ENCODE measurements at regions not wholly inside any gene's neighbourhood (a gene's known extent, or its start where the extent isn't known, plus 50 kb on each side); places are given as distances from the start of the nearest gene placed in this dataset.

DNA sequence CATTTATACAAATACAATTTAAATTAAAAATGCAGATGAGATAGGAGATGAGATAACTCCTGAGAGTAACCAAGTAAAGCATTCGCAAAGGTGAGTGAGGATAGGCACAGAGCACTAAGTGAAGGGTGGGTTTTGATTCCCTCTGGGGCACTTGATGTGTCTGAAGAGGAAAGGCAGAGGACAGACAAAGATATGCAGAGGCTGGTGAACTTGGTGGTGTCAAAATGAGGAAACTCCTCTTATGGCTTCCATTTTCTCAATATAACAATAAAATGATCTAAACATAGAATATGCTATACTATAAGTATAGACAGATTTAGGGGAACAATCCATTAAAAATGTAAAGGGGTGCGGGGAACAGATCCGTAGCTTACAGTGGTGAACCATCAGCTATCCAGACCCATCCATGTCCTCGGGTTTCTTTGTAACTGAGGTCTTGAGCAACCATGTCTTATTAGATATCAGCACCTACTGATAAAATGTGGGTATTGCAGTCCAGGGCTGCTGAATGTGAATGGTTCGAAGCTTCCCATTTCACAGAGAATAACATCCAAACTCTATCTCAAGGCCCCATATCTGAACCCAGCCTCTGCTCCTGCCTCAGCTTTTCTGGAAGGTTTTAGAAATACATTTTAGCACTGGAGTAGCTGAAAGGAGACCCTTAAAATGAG, 73.9 kb upstream of the SLC10A2 start:
- H3K27me3 ChIP-seq: peaks cover 2% of the 10 kb centered on the region
- WGBS, 4 donors: 49 to 62% (median 52%) methylated on average over 5 of the region's 5 CpGs
- no peaks in the 10 kb centered on the region for H3K36me3 ChIP-seq (replicated peaks in 1 of 2)
- intact Hi-C loops (cut with DNase I): no loop called here
- TF ChIP-seq, protein P1, sequence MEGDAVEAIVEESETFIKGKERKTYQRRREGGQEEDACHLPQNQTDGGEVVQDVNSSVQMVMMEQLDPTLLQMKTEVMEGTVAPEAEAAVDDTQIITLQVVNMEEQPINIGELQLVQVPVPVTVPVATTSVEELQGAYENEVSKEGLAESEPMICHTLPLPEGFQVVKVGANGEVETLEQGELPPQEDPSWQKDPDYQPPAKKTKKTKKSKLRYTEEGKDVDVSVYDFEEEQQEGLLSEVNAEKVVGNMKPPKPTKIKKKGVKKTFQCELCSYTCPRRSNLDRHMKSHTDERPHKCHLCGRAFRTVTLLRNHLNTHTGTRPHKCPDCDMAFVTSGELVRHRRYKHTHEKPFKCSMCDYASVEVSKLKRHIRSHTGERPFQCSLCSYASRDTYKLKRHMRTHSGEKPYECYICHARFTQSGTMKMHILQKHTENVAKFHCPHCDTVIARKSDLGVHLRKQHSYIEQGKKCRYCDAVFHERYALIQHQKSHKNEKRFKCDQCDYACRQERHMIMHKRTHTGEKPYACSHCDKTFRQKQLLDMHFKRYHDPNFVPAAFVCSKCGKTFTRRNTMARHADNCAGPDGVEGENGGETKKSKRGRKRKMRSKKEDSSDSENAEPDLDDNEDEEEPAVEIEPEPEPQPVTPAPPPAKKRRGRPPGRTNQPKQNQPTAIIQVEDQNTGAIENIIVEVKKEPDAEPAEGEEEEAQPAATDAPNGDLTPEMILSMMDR (IDR thresholded peaks at IDR 0.05): peak; percentile 38 to 70 (median 67)
- no peak for TF ChIP-seq POLR2A (IDR thresholded peaks at IDR 0.05)
- no peak overlapping the region for H3K27ac ChIP-seq
- H3K9me3 ChIP-seq (replicated peaks in 1 of 3): no peaks in the 10 kb centered on the region
- peak in 6 of 7 donors; percentile 14 to 55 (median 24) for DNase-seq
- no peak overlapping the region for H3K4me3 ChIP-seq
- no peaks in the 10 kb centered on the region for H3K4me1 ChIP-seq (replicated peaks in 1 of 2)

DNA sequence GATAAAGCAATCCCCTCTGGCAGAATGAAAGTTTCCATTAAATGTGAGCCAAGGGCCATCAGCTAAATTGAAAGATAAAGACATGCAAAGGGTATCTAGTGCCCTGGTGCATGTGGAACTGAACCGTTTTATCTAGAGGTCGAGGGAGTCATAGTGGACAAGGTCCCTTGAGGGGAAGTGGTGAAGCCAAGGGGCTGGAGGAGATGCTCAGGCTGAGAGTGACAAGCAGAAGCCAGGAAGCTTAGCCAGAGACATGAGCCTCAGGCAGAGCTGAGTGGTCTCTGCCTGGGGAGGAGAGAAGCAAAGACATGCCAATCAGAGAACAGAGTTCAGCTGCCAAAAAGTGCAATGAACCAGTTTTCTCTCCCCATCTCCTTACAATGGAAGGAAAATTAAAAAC, 68.1 kb upstream of the SLC10A2 start:
- H3K36me3 ChIP-seq (replicated peaks in 1 of 2): no peaks in the 10 kb centered on the region
- H3K4me3 ChIP-seq: no peak overlapping the region
- no peak overlapping the region for H3K27ac ChIP-seq
- H3K27me3 ChIP-seq: peaks cover 3% of the 10 kb centered on the region
- intact Hi-C loops (cut with DNase I): loop anchor here in 1 of 2 donors (10.0 kb wide), 1 partner anchor 219 kb away; no protein-coding TSS in a partner anchor
- no peaks in the 10 kb centered on the region for H3K9me3 ChIP-seq (replicated peaks in 1 of 3)
- H3K4me1 ChIP-seq (replicated peaks in 1 of 2): no peaks in the 10 kb centered on the region
- DNase-seq: no peak
- WGBS, 4 donors: 32 to 51% (median 41%) methylated on average over 2 of the region's 2 CpGs
- no peak for TF ChIP-seq POLR2A (IDR thresholded peaks at IDR 0.05)
- TF ChIP-seq, protein P1 (IDR thresholded peaks at IDR 0.05): no peak

DNA sequence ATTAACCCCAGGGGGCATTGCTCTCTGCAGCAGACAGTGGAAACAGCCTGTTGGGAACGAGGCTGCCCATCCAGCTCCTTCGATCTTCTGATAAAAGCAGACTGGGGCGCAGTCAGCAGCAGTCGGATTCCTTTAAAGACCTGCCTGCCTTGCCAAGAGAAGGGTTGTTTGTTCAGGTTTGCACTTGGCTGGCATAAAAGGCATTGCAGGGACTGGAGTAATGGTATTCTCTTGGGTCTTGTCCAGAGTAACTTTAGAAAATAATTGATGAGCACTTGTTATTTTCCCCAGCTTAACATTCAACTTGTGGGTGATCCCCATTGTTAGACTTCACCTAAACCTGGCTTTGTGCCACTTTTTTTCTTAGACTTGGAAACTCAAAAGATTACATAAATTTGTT, 67.3 kb upstream of the SLC10A2 start:
- Histone ChIP-seq H3K9me3 (replicated peaks in 1 of 3) (no peaks in the 10 kb centered on the region), H3K4me1 (replicated peaks in 1 of 2) (no peaks in the 10 kb centered on the region), H3K27ac (no peak overlapping the region), H3K4me3 (no peak overlapping the region), H3K36me3 (replicated peaks in 1 of 2) (no peaks in the 10 kb centered on the region), H3K27me3 (peaks cover 3% of the 10 kb centered on the region)
- DNase-seq: no peak
- TF ChIP-seq, protein P1 (IDR thresholded peaks at IDR 0.05): no peak
- no peak for TF ChIP-seq POLR2A (IDR thresholded peaks at IDR 0.05)
- WGBS, 4 donors: 78 to 82% (median 82%) methylated on average over 4 of the region's 4 CpGs; no CpG with 5 or more reads in 1 of the 4 donors
- intact Hi-C loops (cut with DNase I): loop anchor here in 1 of 2 donors (10.0 kb wide), 1 partner anchor 219 kb away; no protein-coding TSS in a partner anchor

DNA sequence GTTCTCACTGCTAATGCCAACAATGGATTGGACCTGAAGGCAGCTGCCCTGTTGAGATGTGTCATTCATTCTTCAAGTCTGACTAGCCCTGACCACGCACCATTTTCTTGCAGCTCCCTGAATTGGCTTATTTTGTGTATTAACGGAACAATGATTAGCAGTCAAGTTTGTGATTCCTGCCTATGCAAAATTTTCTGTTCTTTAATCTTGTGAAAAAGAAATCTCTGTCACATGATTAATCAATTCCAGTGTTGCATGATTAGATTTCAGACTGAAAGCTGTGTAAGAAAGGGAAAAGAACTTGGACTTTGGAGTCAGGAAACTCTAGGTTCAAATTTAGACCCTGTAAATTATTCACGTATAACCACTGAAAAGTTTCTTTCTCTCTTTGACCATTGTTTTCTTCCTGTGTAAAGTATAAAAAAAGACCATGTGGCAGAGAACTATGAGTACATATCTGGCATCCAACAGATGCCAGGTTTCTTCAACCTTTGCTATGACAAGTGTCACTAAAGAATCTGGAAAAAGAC, 64.5 kb upstream of the SLC10A2 start:
- intact Hi-C loops (cut with DNase I): loop anchor here in 1 of 2 donors (10.0 kb wide), 1 partner anchor 216 kb away; no protein-coding TSS in a partner anchor
- Histone ChIP-seq H3K9me3 (replicated peaks in 1 of 3) (no peaks in the 10 kb centered on the region), H3K27ac (no peak overlapping the region), H3K27me3 (peaks cover 3% of the 10 kb centered on the region), H3K4me3 (no peak overlapping the region), H3K4me1 (replicated peaks in 1 of 2) (no peaks in the 10 kb centered on the region), H3K36me3 (replicated peaks in 1 of 2) (no peaks in the 10 kb centered on the region)
- 79 to 86% (median 82%) methylated on average over 3 of the region's 3 CpGs for WGBS, 4 donors
- DNase-seq: no peak
- TF ChIP-seq, protein P1 (IDR thresholded peaks at IDR 0.05): no peak
- no peak for TF ChIP-seq POLR2A (IDR thresholded peaks at IDR 0.05)
